CD4-positive, alpha-beta memory T cell (primary cell): ENCODE measurements at regions not wholly inside any gene's neighbourhood (a gene's known extent, or its start where the extent isn't known, plus 50 kb on each side); places are given as distances from the start of the nearest gene placed in this dataset.

ENCODE experiments used
- CTCF ChIA-PET: fragments of 350-600 bp; sonication (Branson Sonifier 250); formaldehyde crosslinking; loops from one replicate; lab custom pipeline; 2021; ENCODE audit warnings: inconsistent platforms; ENCODE audit not compliant: partially characterized antibody; lab: Charles Lee
- POLR2A ChIA-PET: fragments of 350-600 bp; sonication (Branson Sonifier 250); formaldehyde crosslinking; loops from one replicate; lab custom pipeline; 2021; ENCODE audit not compliant: partially characterized antibody; lab: Charles Lee
- DNase-seq, 5 donors: peaks; one replicate each; pipeline versions ENCODE4 v3.0.0 to v3.0.0-alpha.2; 2020 to 2022; ENCODE audit warnings: mixed read lengths in 1 of 5
- H3K27ac ChIP-seq: one replicate; pipeline ENCODE4 v1.7.0; 2013; ENCODE audit warnings: low read depth, low read length
- H3K27me3 ChIP-seq: 2 replicates; pipeline ENCODE4 v1.7.0; 2013; ENCODE audit warnings: mild to moderate bottlenecking, low read length, moderate library complexity; ENCODE audit not compliant: insufficient read depth
- H3K36me3 ChIP-seq: 2 replicates; pipeline ENCODE4 v1.7.0; 2013; ENCODE audit warnings: mild to moderate bottlenecking, low read length, moderate library complexity; ENCODE audit not compliant: insufficient read depth
- H3K4me1 ChIP-seq: 2 replicates; pipeline ENCODE4 v1.7.0; 2013; ENCODE audit warnings: mild to moderate bottlenecking, low read length, moderate library complexity; ENCODE audit not compliant: insufficient read depth
- H3K4me3 ChIP-seq, 2 donors: one replicate each; pipeline ENCODE4 v1.7.0; 2013; ENCODE audit warnings: low read length in 2 of 2, mild to moderate bottlenecking in 1 of 2
- H3K9me3 ChIP-seq, 2 donors: one replicate each; pipeline ENCODE4 v1.7.0; 2013; ENCODE audit warnings: low read length in 2 of 2, control low read depth in 1 of 2; ENCODE audit not compliant: control insufficient read depth in 1 of 2
- H3K27ac Mint-ChIP-seq, 7 donors: one replicate each; pipeline ENCODE4 v1.8.0; 2020 to 2021; ENCODE audit warnings: mixed read lengths in 7 of 7, mild to moderate bottlenecking in 6 of 7, inconsistent platforms in 3 of 7, moderate library complexity in 3 of 7
- H3K27me3 Mint-ChIP-seq, 2 donors: one replicate each; pipeline ENCODE4 v1.8.0; 2020 to 2021; ENCODE audit warnings: mixed read lengths in 2 of 2
- H3K36me3 Mint-ChIP-seq, 2 donors: one replicate each; pipeline ENCODE4 v1.8.0; 2020 to 2021; ENCODE audit warnings: mixed read lengths in 2 of 2, inconsistent platforms in 1 of 2, mild to moderate bottlenecking in 1 of 2
- H3K4me1 Mint-ChIP-seq, 4 donors: one replicate each; pipeline ENCODE4 v1.8.0; 2020 to 2021; ENCODE audit warnings: mixed read lengths in 4 of 4, mild to moderate bottlenecking in 1 of 4
- H3K4me3 Mint-ChIP-seq, 8 donors: one replicate each; pipeline ENCODE4 v1.8.0; 2020 to 2021; ENCODE audit warnings: mixed read lengths in 8 of 8, mild to moderate bottlenecking in 7 of 8, moderate library complexity in 6 of 8, inconsistent platforms in 3 of 8
- H3K9me3 Mint-ChIP-seq, 8 donors: one replicate each; pipeline ENCODE4 v1.8.0; 2020 to 2021; ENCODE audit warnings: mixed read lengths in 8 of 8, mild to moderate bottlenecking in 5 of 8, inconsistent platforms in 3 of 8, moderate library complexity in 1 of 8
- intact Hi-C: fragments of 100-400 bp; cut with micrococcal nuclease; formaldehyde crosslinking; loops from one replicate; pipeline ENCODE4 v1.15.1; 2023

GRCh38 chrX:121333942-121334341 is 286.5 kb downstream of the GLUD2 start:
- Histone ChIP-seq H3K36me3 (no peaks in the 10 kb centered on the region), H3K27me3 (no peaks in the 10 kb centered on the region), H3K9me3 (no peaks in the 10 kb centered on the region), H3K27ac (no peak overlapping the region), H3K4me1 (no peaks in the 10 kb centered on the region), H3K4me3 (no peak overlapping the region)
- Mint-ChIP-seq H3K4me3 (no peak overlapping the region), H3K9me3 (no peaks in the 10 kb centered on the region), H3K4me1 (no peaks in the 10 kb centered on the region), H3K36me3 (no peaks in the 10 kb centered on the region), H3K27me3 (no peaks in the 10 kb centered on the region), H3K27ac (no peak overlapping the region)
- ChIA-PET CTCF (no interaction called here), POLR2A (no interaction called here)
- intact Hi-C loops = no loop called here
- no peak for DNase-seq

GRCh38 chrX:121336831-121337421 is 289.5 kb downstream of the GLUD2 start:
- H3K36me3 ChIP-seq = no peaks in the 10 kb centered on the region
- H3K4me1 Mint-ChIP-seq = no peaks in the 10 kb centered on the region
- no peaks in the 10 kb centered on the region for H3K36me3 Mint-ChIP-seq
- H3K9me3 ChIP-seq = no peaks in the 10 kb centered on the region
- no peaks in the 10 kb centered on the region for H3K4me1 ChIP-seq
- no peaks in the 10 kb centered on the region for H3K27me3 ChIP-seq
- no peak overlapping the region for H3K4me3 ChIP-seq
- no peaks in the 10 kb centered on the region for H3K27me3 Mint-ChIP-seq
- H3K9me3 Mint-ChIP-seq = no peaks in the 10 kb centered on the region
- H3K27ac Mint-ChIP-seq = no peak overlapping the region
- DNase-seq = no peak
- ChIA-PET POLR2A (no interaction called here), CTCF (no interaction called here)
- intact Hi-C loops = no loop called here
- no peak overlapping the region for H3K27ac ChIP-seq
- no peak overlapping the region for H3K4me3 Mint-ChIP-seq

GRCh38 chrX:121337816-121338215 is 290.4 kb downstream of the GLUD2 start:
- Histone ChIP-seq H3K27me3 (no peaks in the 10 kb centered on the region), H3K4me3 (no peak overlapping the region), H3K36me3 (no peaks in the 10 kb centered on the region), H3K9me3 (no peaks in the 10 kb centered on the region), H3K4me1 (no peaks in the 10 kb centered on the region), H3K27ac (no peak overlapping the region)
- Mint-ChIP-seq H3K27me3 (no peaks in the 10 kb centered on the region), H3K27ac (no peak overlapping the region), H3K4me1 (no peaks in the 10 kb centered on the region), H3K36me3 (no peaks in the 10 kb centered on the region), H3K9me3 (no peaks in the 10 kb centered on the region), H3K4me3 (no peak overlapping the region)
- POLR2A ChIA-PET = no interaction called here
- intact Hi-C loops = no loop called here
- no peak for DNase-seq
- CTCF ChIA-PET = no interaction called here

GRCh38 chrX:121349263-121349662 is 301.9 kb downstream of the GLUD2 start:
- no peaks in the 10 kb centered on the region for H3K36me3 ChIP-seq
- no peaks in the 10 kb centered on the region for H3K36me3 Mint-ChIP-seq
- no peak overlapping the region for H3K27ac Mint-ChIP-seq
- H3K4me1 Mint-ChIP-seq = peaks cover 0 to 3% (median 0%) of the 10 kb centered on the region in 4 donors
- no peak overlapping the region for H3K4me3 Mint-ChIP-seq
- no peak for DNase-seq
- peaks cover 0 to 5% (median 0%) of the 10 kb centered on the region in 8 donors for H3K9me3 Mint-ChIP-seq
- no peaks in the 10 kb centered on the region for H3K4me1 ChIP-seq
- H3K27me3 ChIP-seq = no peaks in the 10 kb centered on the region
- H3K4me3 ChIP-seq = no peak overlapping the region
- ChIA-PET POLR2A (no interaction called here), CTCF (no interaction called here)
- intact Hi-C loops = no loop called here
- H3K9me3 ChIP-seq = no peaks in the 10 kb centered on the region
- no peak overlapping the region for H3K27ac ChIP-seq
- H3K27me3 Mint-ChIP-seq = no peaks in the 10 kb centered on the region

GRCh38 chrX:121356139-121356849 is 308.9 kb downstream of the GLUD2 start:
- CTCF ChIA-PET = no interaction called here
- no peaks in the 10 kb centered on the region for H3K4me1 Mint-ChIP-seq

GRCh38 chrX:121356850-121357171 is 309.4 kb downstream of the GLUD2 start:
- no peak for DNase-seq
- no peaks in the 10 kb centered on the region for H3K9me3 ChIP-seq
- H3K27ac Mint-ChIP-seq = no peak overlapping the region
- H3K4me3 ChIP-seq = no peak overlapping the region
- no peaks in the 10 kb centered on the region for H3K4me1 Mint-ChIP-seq
- H3K36me3 ChIP-seq = no peaks in the 10 kb centered on the region
- H3K4me3 Mint-ChIP-seq = no peak overlapping the region
- H3K9me3 Mint-ChIP-seq = peaks cover 0 to 2% (median 0%) of the 10 kb centered on the region in 8 donors
- ChIA-PET CTCF (no interaction called here), POLR2A (no interaction called here)
- intact Hi-C loops = no loop called here
- no peak overlapping the region for H3K27ac ChIP-seq
- no peaks in the 10 kb centered on the region for H3K36me3 Mint-ChIP-seq
- no peaks in the 10 kb centered on the region for H3K4me1 ChIP-seq
- H3K27me3 Mint-ChIP-seq = no peaks in the 10 kb centered on the region
- no peaks in the 10 kb centered on the region for H3K27me3 ChIP-seq

More at GRCh38 chrX:121356139-121356849, 308.9 kb downstream of the GLUD2 start:
- H3K9me3 ChIP-seq = no peaks in the 10 kb centered on the region
- intact Hi-C loops = no loop called here
- H3K27ac ChIP-seq = no peak overlapping the region
- H3K4me1 ChIP-seq = no peaks in the 10 kb centered on the region
- no peaks in the 10 kb centered on the region for H3K27me3 ChIP-seq
- Mint-ChIP-seq H3K4me3 (no peak overlapping the region), H3K27me3 (no peaks in the 10 kb centered on the region), H3K9me3 (peaks cover 0 to 2% (median 0%) of the 10 kb centered on the region in 8 donors), H3K27ac (no peak overlapping the region), H3K36me3 (no peaks in the 10 kb centered on the region)
- no peaks in the 10 kb centered on the region for H3K36me3 ChIP-seq
- POLR2A ChIA-PET = no interaction called here
- H3K4me3 ChIP-seq = no peak overlapping the region
- DNase-seq = no peak

- Mint-ChIP-seq H3K27me3 (no peaks in the 10 kb centered on the region), H3K36me3 (no peaks in the 10 kb centered on the region), H3K9me3 (peaks cover 0 to 6% (median 0%) of the 10 kb centered on the region in 8 donors), H3K4me3 (no peak overlapping the region), H3K4me1 (no peaks in the 10 kb centered on the region), H3K27ac (no peak overlapping the region)
- no peak overlapping the region for H3K4me3 ChIP-seq
- H3K27me3 ChIP-seq = no peaks in the 10 kb centered on the region
- POLR2A ChIA-PET = no interaction called here
- CTCF ChIA-PET = no interaction called here
- H3K27ac ChIP-seq = no peak overlapping the region
- intact Hi-C loops = no loop called here
- no peak for DNase-seq
- H3K9me3 ChIP-seq = no peaks in the 10 kb centered on the region
- no peaks in the 10 kb centered on the region for H3K36me3 ChIP-seq
- no peaks in the 10 kb centered on the region for H3K4me1 ChIP-seq
Measured at GRCh38 chrX:121360280-121360679, 312.9 kb downstream of the GLUD2 start.
